Stomach (tissue), 4 donors: ENCODE measurements at regions not wholly inside any gene's neighbourhood (a gene's known extent, or its start where the extent isn't known, plus 50 kb on each side); places are given as distances from the start of the nearest gene placed in this dataset.

Experiments
- EP300 ChIP-seq: sonication (generic); formaldehyde crosslinking; IDR thresholded peaks from one replicate; pipeline ENCODE4 v1.6.1; 2017; ENCODE audit warnings: antibody characterized with exemption
- POLR2A ChIP-seq, 4 donors: fragments of 450-650 bp; IDR thresholded peaks; one replicate each; pipeline ENCODE4 v1.6.1; 2016; ENCODE audit warnings: antibody characterized with exemption in 4 of 4, control low read depth in 2 of 4, mild to moderate bottlenecking in 1 of 4, moderate library complexity in 1 of 4
- POLR2AphosphoS5 ChIP-seq, 3 donors: sonication (generic); formaldehyde crosslinking; IDR thresholded peaks; one replicate each; pipeline ENCODE4 v1.6.1; 2016; ENCODE audit warnings: antibody characterized with exemption in 3 of 3
- TF ChIP-seq, protein P1 (sequence below), 7 experiments: fragments of 450-650 bp in 4 of 7; fragments of 200-600 bp in 3 of 7; sonication (generic) in 3 of 7; IDR thresholded peaks; one replicate each; pipeline ENCODE4 v1.5.1; 2016 to 2019; ENCODE audit warnings: antibody characterized with exemption in 7 of 7, control low read depth in 2 of 7, mild to moderate bottlenecking in 1 of 7

DNA sequence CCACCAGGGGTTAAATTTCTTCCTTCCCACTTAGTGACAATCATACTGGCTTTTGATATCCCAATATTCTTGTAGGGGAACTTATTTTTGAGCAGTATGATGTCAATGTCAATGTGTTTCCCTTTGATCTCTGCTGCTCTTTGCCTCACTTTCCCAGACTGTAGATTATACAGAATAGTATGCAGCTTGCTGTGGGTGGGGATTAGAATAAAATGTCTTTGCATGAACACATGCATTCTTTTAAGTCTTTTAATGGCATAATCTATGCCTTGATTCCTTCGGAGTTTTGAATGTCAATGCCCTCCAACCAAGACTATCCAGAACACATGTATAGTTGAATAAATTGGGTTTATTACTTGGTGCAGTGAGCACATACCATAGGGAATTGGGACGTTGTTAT, 125.5 kb downstream of the IL20RB start:
- TF ChIP-seq, protein P1, sequence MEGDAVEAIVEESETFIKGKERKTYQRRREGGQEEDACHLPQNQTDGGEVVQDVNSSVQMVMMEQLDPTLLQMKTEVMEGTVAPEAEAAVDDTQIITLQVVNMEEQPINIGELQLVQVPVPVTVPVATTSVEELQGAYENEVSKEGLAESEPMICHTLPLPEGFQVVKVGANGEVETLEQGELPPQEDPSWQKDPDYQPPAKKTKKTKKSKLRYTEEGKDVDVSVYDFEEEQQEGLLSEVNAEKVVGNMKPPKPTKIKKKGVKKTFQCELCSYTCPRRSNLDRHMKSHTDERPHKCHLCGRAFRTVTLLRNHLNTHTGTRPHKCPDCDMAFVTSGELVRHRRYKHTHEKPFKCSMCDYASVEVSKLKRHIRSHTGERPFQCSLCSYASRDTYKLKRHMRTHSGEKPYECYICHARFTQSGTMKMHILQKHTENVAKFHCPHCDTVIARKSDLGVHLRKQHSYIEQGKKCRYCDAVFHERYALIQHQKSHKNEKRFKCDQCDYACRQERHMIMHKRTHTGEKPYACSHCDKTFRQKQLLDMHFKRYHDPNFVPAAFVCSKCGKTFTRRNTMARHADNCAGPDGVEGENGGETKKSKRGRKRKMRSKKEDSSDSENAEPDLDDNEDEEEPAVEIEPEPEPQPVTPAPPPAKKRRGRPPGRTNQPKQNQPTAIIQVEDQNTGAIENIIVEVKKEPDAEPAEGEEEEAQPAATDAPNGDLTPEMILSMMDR (IDR thresholded peaks at IDR 0.05), result no peak
- TF ChIP-seq POLR2A (IDR thresholded peaks at IDR 0.05) (no peak), POLR2AphosphoS5 (IDR thresholded peaks at IDR 0.05) (no peak), EP300 (no peak)
